ENCODE measurements at regions not wholly inside any gene's neighbourhood (a gene's known extent, or its start where the extent isn't known, plus 50 kb on each side); places are given as distances from the start of the nearest gene placed in this dataset.

DNA sequence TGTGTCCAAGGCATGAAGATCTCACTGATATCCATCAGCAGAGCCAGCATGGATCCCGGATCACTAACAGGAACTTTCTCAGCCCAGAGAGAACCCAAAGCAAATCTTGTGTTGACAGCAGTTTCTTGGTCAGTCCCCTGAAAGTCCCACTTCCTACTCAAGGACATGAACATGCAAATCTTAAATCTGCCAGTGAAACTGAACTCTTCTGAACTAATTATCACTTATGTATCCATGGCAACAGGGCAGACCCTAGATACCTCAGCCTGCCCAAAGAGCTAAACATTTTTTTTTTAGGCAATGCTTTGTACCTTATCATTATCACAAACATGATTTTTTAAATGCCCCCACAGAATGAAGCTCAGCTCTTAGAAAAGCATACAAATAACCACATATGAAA, 127.8 kb upstream of the DDX18 start:
- no peak for DNase-seq

DNA sequence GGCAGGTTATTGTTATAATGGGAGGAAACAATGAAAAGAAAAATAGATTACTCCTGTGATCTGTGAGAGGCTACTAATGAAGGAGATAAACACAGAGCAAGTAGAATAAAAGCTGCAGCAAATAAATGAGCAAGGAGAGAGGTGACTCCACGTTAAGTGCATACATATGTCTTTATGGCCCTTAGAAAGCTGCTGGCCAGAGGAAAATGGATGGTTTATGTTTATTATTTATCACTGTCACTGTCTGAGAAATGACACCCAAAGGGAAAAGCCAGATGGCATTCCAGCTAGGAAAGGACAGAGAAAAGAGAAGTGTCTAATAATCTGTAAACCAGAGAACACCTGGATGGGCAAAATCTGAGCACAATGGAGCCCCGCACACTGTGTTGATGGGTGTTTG, 122.9 kb upstream of the DDX18 start:
- no peak for DNase-seq

- no peak for DNase-seq
Observed at GRCh38 chr2:117692001-117692763, 122.3 kb upstream of the DDX18 start.

- DNase-seq = no peak
Observed at GRCh38 chr2:117693154-117693553, 121.3 kb upstream of the DDX18 start.

DNA sequence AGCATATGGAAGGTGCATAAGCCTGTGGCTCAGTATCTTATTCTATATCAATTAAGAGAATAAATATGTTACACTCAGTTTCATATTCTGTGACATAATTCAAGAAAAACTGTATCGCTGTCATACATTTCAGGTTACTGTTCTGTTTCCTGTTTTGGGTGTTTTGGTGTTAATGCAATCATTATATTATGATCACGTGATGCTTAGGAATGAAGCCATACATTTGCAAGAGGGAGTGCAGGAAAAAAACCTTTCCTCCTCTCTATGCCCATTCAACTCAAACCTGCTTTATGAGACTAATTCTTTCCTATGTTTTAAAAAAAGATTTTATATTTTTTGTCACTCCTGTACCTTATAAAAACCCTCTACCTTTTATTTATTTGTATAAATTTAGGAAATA, 120.8 kb upstream of the DDX18 start:
- DNase-seq = no peak

- no peak for DNase-seq
Observed at GRCh38 chr2:117698287-117698686, 116.2 kb upstream of the DDX18 start.

DNA sequence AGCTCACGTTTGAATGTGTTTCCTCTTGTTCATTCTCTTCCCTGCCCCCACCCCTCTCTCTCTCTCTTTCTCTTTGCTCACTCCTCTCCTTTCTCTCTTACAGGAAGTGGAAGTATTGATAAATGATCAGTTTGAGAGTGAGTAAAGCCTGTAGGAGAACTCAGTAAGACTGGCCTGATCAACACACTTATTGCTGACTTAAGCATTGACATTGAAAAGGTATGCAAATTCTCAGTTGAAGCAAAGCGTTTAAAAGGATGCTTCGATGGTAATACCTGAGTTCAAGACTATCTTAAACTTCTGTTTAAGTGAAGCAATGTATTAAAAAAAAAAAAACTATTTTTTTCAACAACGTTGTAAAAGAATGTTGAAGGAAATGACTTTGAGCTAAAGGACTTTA, 115.7 kb upstream of the DDX18 start:
- DNase-seq = no peak

- no peak for DNase-seq
Observed at GRCh38 chr2:117700471-117700870, 114.0 kb upstream of the DDX18 start.

- DNase-seq = no peak
Observed at GRCh38 chr2:117701365-117701764, 113.1 kb upstream of the DDX18 start.

GRCh38 chr2:117702098-117702497, 112.4 kb upstream of the DDX18 start:
- DNase-seq = no peak

DNA sequence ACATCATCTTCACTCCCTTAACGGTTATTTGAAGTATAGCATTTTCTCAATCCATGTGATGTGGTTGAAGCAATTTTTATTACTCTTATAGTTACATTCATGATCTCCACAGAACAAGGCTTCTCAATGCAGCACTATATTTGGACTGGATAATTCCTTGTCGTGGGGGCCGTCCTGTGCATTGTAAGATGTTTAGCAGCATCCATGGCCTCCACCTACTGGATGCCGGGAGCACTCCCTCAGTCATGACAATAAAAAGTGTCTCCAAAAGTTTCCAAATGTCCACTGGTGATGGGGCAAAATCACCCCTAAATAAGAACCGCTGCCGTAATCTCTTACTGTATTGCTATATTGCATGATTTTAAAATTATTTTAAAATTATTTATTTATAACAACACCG, 110.6 kb upstream of the DDX18 start:
- no peak for DNase-seq

DNA sequence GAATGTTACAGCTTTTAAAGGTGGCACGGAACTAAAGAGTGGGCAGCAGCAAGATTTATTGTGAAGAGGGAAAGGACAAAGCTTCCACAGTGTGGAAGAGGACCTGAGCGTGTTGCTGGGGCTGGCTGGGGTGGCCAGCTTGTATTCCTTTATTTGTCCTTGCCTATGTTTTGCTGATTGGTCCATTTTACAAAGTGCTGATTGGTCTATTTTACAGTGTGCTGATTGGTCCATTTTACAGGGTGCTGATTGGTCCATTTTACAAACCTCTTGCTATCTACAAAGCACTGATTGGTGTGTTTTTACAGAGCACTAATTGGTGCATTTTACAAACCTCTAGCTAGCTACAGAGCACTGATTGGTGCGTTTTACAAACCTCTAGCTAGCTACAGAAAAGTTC, 109.7 kb upstream of the DDX18 start:
- no peak for DNase-seq

- no peak for DNase-seq
Observed at GRCh38 chr2:117707874-117708273, 106.6 kb upstream of the DDX18 start.

- no peak for DNase-seq
Observed at GRCh38 chr2:117712684-117713083, 101.8 kb upstream of the DDX18 start.

- DNase-seq = no peak
Observed at GRCh38 chr2:117714110-117714509, 100.4 kb upstream of the DDX18 start.

GRCh38 chr2:117714745-117715417, 99.6 kb upstream of the DDX18 start:
- DNase-seq = no peak

DNA sequence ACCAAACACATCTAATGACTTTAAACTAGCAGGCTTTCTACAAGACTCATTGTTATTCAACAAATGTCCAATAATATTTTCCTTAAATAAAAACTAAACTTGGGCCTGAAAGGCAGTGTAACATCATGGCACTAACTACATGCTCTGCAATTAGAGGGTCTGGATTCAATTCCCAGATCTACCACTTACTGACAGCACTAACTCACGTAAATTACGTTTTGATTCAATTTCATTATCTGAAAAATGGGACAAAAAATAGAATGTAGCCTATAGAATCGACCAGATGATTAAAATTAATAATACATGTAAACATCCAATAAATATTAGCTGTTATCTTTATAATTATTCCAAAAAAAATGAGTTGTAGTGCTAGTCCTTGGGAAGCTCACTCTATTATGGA, 98.0 kb upstream of the DDX18 start:
- no peak for DNase-seq

- DNase-seq = no peak
Observed at GRCh38 chr2:117717072-117717471, 97.4 kb upstream of the DDX18 start.

GRCh38 chr2:117718048-117718447, 96.4 kb upstream of the DDX18 start:
- no peak for DNase-seq

DNA sequence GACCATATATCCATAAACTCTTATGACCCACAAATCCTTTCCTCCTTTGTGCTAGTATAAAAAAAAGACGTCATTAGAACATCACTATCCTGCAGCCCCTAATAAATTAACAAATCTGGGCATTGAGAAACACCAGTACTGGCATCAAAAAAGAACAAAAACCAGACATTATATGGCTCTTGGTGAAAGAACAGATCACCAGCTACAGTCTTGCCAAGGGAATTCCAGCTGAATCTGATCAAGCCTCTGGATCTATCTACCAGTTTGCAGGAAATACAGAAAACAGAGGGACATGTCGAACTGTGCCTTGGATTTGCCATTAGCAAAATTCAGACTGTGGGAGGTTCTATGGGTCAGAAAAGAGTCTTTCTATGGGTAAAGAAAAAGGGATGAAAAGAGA, 93.7 kb upstream of the DDX18 start:
- no peak for DNase-seq

GRCh38 chr2:117723483-117723882, 91.0 kb upstream of the DDX18 start:
- DNase-seq = no peak

- no peak for DNase-seq
Observed at GRCh38 chr2:117723888-117724434, 90.5 kb upstream of the DDX18 start.

GRCh38 chr2:117726747-117727146, 87.7 kb upstream of the DDX18 start:
- DNase-seq = no peak

- no peak for DNase-seq
Observed at GRCh38 chr2:117737846-117738245, 76.6 kb upstream of the DDX18 start.
